ENCODE measurements at regions not wholly inside any gene's neighbourhood (a gene's known extent, or its start where the extent isn't known, plus 50 kb on each side); places are given as distances from the start of the nearest gene placed in this dataset.
A peak's percentile ranks its signal among the peaks of the same experiment; 100 is the strongest.
"Not testable (repeated sequence)": the region's sequence is repeated elsewhere in the genome, so short reads cannot be mapped to it uniquely, and the experiment has no call there.

DNA sequence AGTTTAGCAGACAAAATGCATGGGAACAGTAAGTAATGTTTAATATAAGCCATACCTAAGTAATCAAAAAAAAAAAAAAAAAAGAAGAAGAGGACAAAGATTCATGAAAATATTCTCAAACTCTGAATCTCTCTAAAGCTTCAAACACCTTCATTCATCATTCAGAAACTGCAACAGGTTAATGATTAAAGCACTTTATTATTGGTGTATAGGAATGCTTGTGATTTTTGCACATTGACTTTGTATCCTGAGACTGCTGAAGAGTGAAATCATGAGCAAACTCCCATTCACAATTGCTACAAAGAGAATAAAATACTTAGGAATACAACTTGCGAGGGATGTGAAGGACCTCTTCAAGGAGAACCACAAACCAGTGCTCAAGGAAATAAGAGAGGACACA lies 278.4 kb upstream of the DCN start:
- no peak for DNase-seq (ENCODE audit: low read depth in 2 of 2)

DNA sequence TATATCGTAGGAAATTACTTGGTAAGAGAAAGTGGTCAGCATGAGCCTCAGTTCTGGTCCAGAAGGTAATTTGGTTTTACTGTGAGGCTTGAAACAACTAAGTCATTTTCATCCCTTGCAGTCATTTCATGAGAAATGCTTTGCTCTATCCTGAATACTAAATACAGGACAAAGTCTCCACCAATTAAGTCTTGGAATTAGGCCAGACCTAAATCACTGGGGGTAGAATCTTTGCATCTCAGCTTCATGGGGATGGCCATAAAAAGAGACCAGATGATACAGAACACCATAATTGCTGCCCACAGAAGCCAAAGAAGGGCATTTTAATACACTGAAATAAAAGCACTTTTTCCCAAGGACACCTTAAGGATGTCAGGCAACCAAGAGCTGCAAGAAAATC lies 277.9 kb upstream of the DCN start:
- no peak for DNase-seq (ENCODE audit: low read depth in 2 of 2)

DNA sequence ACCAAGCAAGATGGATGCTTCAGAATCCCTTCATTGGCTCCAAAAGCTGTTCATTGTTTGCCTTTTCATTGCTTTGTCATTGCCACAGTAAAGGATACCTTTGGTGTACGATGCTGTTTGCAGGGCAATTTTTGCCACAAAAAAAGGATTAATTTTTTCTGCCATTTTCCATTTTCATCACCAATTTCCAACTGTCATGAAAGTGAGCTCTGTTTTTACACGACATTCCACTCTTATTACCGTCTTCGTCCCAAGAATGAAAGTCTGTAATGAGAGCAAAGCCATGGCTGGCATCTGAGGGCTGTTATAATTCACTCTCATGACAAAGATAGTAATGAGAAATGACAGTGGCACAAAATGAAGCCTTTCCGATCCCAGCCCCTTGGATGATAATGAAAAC lies 272.7 kb upstream of the DCN start:
- no peak for DNase-seq (ENCODE audit: low read depth in 2 of 2)

DNA sequence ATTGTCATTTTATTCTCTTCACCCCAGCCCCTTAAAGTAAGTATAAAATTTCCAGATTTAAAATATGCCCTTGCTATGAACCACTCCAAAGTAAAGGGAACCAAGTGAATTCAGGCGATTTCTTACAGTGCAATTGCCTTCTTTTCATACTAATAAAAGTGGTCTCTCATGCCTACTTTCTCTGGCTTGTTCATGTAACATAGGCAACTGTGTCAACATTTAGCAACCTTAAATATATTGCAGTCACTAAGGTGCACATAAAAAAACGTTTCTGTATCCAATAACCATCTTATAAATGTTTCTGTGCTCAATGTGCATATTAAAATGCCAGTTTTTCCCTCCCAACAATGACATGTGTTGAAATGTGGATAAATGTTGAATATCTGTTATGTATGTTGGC lies 271.6 kb upstream of the DCN start:
- no peak for DNase-seq (ENCODE audit: low read depth in 2 of 2)

DNA sequence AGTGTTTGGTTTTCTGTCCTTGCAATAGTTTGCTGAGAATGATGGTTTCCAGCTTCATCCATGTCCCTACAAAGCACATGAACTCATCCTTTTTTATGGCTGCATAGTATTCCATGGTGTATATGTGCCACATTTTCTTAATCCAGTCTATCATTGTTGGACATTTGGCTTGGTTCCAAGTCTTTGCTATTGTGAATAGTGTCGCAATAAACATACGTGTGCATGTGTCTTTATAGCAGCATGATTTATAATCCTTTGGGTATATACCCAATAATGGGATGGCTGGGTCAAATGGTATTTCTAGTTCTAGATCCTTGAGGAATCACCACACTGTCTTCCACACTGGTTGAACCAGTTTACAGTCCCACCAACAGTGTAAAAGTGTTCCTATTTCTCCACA lies 269.8 kb upstream of the DCN start:
- DNase-seq (ENCODE audit: low read depth in 2 of 2), result not testable (repeated sequence)

DNA sequence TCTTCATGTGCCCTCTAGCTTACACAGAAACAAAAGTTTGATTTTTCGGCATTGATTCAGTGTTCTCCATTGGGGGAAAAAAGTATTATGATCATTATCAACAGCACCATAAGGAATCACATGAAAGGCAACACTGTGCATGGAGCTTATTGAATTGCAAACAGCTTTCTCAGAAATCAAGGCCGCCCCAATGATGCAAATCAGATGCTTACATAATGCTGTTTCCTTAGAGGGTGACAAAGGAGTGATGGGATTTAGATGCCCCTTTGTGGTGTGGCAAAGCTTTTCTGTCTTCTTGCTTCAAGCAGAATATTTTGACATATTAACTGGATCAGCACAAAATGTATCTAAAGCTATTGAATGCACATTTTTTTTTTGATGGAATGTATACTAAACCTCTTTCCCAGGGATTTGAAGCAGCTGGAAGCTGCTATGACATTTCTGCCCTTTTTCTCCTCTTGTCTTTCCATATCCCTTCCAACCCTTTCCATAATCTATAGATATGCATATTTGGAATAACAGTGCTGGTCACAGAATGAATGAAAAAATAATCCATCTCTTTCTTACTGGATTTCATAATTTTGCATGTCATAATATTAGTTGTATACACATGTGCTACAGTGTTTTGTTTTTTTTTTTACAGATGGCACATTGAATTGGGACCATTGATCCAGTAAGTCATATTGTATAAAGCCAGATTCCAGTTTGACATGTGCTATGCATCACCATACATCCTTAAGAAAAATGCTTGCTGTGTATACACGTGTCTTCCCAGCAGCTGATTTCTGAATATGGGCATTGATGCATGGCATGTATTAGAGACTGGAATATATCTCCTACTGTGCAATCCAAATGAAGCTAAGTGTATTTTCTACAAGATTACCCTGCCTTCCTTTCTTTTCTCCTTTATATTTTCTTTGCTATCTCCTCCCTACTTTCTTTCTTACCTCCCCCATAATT lies 259.7 kb upstream of the DCN start:
- no peak for DNase-seq (ENCODE audit: low read depth in 2 of 2)

DNA sequence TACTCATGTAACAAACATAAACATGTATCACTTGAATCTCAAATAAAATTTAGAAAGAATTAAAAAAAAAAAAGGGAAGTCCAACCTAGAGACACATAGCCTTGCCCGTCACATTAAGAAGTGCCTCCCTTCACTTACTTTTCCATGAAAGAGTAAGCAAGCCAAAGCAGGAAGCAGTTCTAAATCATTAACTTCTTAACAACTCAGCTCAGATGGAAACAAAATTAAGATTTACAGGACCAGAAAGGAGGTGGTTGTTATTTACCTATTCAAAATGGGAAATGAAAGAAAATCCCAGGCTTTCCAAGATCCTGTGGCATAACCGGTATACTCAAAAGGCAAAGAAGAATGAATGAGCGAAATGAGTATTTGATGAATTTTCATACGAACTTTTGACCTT lies 258.6 kb upstream of the DCN start:
- no peak for DNase-seq (ENCODE audit: low read depth in 2 of 2)

DNA sequence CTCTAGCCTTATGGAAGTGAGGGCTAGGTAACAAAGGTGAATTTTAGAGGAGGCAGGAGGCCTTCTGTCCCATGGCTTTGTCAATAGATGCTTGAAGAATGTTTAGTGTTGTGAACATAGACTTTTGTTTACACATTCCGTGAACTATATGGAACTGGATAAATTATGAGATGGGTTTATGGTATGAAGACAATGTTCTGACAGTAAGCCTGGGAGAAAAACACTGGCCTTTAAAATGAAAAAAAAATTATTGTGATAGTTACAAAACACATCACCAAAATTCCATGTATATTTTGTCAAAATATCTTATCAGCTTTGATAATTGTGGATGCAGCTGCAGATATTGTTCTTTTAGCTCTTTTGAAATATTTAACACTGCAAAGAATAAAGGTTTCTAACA lies 251.5 kb upstream of the DCN start:
- DNase-seq (ENCODE audit: low read depth in 2 of 2), result no peak

DNA sequence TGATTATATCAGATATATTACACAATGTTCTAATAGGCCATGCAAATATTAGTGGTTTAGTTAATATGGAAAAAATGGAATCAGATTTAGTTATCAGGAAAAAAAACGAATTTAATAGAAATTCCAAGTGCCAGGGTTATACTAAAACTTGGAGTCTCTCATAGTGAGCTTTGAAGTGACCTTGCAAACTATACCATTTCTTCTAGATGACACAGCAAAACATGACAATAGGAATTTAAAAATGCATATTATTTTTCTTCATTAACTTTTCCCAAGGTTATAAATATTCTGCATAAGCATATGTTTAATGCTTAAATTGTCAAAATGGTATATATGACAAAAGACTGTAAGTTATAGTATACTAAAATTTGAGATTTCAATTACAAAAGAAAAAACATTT lies 250.1 kb upstream of the DCN start:
- no peak for DNase-seq (ENCODE audit: low read depth in 2 of 2)

DNA sequence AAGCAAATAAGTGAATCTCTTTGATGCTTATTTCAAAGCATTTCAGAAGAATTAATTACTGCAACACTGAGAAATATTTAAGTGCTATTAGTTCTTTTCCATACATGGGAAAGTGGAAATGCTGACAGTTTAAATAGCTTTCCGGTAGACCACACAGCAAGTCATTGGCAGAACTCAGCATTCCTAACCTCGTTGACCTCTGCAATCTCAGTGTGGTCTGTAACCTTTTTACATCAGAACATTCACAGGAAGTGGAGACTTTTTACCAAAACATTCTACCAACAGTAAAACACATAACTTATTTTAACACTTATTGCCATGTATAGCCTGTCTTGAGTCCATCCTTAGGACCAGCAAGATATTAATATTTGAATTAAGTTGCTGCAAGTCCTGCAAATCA lies 249.5 kb upstream of the DCN start:
- peak in 1 of 2 experiments; percentile 10 for DNase-seq (ENCODE audit: low read depth in 2 of 2)

DNA sequence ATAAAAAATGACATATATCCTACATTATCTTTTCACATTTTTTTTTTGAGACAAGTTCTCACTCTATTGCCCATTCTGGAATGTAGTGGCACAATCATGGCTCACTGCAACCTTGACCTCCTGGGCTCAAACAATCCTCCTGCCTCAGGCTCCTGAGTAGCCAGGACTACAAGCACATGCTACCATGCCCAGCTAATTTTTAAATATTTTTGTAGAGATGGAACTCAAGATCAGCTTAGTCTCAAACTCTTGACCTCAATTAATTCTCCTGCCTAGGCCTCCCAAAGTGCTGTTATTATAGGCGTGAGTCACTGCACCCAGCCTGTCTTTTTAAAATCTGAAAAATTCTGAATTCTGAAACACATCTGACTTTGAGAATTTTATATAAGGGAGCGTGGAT lies 241.9 kb upstream of the DCN start:
- no peak for DNase-seq (ENCODE audit: low read depth in 2 of 2)

DNA sequence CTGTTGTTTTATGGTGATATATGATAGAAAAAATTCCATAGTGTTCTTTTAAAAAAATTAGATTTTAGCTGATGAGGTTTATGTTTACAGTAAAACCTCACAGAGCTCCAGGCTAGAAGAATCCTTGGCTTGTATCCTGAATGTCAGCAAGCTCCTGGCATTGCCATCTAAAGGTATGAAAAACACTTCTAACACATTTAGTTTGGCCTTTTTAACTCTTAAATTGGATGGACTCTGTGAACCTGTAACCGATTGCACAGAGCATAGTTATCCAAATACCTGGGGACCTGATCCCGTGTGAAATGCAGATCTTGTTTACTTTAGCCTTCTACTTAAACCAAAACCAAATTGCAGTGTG lies 241.1 kb upstream of the DCN start:
- DNase-seq (ENCODE audit: low read depth in 2 of 2), result no peak

DNA sequence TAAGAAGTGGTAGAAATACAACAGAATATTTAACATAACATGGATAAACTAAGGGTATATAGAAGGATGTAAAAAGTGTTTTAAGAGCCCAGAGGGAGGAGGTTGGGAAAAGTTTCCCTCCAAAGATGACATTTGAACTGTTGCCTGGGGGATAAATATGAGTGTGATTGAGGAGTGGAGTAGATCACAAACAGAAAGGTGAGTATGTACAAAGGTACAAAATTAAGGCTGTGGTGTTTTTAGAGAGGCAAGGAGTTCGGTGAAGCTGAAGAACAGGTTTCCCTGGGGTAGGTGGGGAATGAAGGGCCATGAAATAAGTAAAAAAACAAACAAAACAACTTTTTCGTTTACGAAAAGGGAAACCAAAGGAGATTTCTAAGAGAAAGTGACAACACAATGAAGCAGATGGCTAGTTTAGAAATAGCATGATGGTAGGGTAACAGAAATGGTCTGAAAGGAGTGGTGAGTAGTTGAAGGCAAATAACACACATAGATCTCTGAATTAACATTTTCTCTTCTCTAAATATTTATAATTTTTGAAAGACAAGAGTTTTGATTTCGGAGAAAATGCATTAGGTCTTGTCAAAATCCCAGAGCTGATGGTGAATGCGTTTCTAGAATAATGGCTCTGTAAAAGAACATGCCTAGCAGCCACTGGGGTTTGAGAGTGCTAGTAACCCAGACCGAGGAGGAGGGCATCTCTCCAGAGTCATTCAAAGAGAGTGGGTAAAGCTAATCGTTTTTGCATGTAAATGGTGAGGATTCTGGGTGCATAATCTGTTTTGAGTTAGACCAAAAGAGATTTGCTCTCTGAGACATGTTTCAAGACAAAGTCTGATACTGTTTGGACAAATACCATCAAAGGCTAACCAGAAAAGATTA lies 240.4 kb upstream of the DCN start:
- DNase-seq (ENCODE audit: low read depth in 2 of 2), result no peak

DNA sequence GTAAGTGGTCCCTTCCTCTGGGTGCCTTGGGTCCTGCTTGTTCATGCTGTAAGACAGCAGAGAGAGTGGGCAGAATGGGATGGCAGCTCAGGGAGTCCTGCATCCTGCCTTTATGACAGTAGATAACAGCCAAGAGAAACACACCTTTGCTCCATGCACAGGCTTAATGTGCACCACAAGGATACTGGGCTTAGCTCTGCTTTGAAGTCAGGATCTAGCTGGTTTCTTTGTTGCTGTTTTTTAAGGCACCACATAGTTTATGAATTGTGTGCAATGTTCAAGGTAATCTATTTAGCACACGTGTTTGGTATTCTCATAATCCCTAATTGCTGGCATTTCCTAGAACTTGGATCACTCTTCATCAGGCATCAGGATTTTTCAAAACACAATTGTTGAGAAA lies 239.5 kb upstream of the DCN start:
- no peak for DNase-seq (ENCODE audit: low read depth in 2 of 2)

DNA sequence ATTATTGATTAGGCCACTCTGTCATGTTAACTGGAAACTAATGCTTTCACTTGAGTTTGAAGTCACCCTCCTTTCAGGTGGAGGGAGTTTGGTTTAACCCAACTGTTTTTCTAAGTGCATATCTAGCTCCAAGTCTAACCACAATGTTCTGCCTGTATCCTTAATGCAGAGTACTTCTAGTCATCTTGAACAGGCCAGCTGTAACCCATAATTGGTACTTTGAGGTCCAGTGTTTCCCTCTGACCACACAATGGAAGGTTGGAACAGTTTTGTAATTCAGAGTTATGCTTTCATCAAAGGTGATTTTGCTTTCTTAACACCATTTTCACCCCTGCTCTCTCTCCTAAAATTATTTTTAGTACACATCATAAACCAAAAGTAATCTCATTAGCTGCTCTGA lies 237.2 kb upstream of the DCN start:
- no peak for DNase-seq (ENCODE audit: low read depth in 2 of 2)

DNA sequence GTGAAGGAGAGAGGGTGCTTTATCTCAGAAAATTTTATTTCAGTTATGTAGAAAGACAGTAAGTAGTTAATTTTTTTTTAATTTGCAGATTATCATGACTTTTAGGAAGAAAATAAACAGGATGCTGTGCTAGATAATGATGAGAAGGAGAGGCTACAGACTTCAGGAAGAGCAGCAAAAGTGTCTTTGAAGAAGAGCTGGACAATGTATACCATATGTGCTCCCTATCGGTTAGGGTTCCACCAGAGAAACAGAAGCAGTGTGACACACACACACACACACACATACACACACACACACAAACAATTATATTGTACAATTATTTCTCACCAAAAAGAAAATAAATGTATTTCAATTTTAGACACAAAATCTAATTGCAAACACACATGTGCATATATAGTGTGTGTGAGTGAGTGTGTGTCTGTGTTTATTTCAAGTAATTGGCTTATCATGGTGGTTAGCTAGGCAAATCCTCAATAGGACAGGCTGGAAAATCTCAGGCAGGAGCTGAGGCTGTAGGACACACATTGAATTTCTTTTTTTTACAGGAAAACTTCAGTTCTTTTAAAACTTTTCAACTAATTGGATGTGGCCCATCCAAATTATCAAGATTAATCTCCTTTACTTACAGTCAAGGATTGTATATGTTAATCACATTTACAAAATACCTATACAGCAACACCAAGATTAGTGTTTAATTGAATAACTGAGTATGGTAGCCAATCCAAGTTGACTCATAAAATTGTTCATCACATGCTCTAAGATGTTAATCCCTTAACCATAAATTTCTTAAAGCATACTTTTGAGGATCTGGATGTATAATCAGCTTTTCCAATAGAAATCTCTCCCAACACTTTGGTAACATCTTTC lies 235.8 kb upstream of the DCN start:
- no peak for DNase-seq (ENCODE audit: low read depth in 2 of 2)

DNA sequence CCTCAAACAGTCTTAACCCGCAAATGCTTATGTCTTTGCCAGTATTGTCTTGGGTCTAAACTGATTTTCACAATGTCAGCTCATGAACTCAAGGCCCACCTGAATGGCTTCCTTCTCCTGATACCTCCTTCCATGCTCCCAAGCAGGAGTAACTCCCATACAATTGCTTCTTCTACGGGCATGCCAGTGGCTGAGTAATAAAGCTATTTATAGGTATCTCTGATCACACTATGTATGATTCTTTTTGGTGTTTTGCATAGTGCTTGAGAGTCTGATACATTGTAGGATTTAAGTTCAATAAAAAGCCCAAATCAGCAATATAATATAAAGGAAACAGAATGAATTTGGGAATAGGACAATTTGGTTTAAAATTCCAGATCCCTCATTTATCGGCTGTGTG lies 235.0 kb upstream of the DCN start:
- DNase-seq (ENCODE audit: low read depth in 2 of 2), result no peak

DNA sequence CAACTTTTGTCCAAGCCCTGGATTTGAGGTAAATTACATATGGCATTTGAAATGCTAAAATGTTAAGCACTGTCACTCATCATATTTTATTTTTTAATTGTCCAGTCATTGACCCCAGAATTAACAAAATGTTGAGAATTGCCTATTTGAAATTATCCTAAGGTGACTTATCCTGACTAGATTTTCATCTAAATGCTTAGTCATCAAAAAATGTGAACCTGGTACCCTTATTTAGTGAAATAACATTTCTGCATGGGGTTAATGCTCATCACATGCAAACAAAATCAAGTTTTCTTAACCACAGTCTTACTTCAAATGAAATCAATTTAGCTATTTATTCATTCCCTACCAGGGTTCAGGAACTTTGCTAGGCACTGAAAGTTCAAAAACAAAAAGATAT lies 232.0 kb upstream of the DCN start:
- no peak for DNase-seq (ENCODE audit: low read depth in 2 of 2)

DNA sequence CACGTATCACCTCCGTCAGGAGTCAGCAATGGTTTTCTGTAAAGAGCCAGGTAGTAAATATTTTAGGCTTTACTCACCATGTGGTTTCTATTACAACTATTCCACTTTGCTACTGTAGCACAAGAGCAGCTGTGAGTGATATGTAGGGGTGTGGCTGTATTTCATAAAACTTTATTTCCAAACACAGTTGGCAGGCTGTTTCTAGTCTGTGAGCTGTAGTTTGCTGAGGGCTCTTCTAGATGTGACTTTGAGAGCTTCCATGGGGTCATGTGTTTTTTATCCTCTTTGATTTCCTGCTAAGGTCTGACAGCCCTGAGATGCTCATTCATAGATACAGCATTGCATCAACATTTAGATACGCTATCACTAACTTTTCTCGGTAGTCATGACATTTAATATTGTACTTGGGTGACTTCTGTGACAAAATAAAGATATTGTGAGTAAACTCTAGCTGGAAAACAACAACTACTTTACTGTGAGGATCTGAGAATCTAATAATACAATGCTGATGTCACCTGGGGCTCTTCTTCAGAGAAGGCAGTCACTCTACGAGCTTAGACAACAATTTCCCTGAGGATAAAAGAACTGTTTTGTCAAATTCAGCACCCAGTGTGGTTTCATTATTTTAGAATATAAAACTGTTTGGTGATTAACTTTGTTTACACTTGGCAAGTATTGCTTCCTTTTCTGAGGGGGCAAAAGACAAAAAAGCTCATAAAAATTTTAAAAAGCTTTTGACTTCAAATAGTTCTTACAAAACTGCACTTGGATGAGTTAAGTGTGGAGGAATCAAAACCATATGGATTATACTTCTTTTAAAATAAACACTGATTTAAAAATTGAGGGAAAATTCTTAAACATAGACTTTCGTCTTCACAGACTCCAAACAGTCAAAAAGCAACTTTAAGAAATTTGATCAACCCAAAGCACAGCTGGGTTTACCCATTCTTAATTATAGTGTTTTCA lies 231.2 kb upstream of the DCN start:
- peak; percentile 9 to 15 for DNase-seq (ENCODE audit: low read depth in 2 of 2)

DNA sequence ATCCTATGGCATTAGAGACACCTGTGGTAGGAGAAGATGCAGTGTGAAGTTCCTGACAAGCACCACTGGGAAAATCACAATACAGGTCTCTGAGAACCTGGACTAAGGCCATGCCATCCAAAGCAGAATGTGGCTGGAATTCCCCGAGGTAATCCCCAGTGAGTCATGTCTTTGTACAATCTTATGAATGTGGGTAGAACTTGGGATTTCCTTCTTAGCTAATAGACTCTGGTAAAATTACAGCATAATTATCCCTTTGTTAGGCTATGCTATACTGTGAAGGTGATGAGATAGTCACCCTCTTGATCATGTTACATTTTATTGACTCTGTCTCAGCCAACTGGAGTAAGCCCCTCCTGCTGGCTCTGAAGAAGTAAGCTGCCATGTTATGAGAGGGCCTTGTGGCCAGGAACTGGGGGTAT lies 224.3 kb upstream of the DCN start:
- no peak for DNase-seq (ENCODE audit: low read depth in 2 of 2)

DNA sequence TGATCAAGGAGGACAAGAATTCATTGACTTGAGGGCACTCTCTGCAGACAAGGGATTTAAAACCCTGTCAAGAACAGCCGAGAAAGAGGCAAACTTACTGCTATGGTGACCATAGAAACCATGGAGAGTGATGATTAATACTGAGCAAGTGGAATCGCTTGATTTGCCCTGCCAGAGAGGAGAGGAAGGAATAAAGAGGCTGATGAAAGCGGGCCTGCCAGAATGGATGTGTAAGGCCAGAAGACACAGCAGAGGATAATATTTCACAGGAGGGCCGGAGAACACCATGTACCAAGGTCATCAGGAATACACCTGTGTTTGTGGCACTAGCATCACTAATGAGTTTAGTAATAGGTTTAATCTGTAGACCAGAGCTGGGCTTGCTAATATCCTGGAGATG lies 221.8 kb upstream of the DCN start:
- no peak for DNase-seq (ENCODE audit: low read depth in 2 of 2)

Data from fibroblast of skin of left biceps (primary cell).